ENCODE measurements at regions not wholly inside any gene's neighbourhood (a gene's known extent, or its start where the extent isn't known, plus 50 kb on each side); places are given as distances from the start of the nearest gene placed in this dataset.
"Not testable (repeated sequence)": the region's sequence is repeated elsewhere in the genome, so short reads cannot be mapped to it uniquely, and the experiment has no call there.

- peak; percentile 58 for DNase-seq (ENCODE audit: low read depth)
Measured at GRCh38 chr7:53596230-53596629, 560.8 kb downstream of the POM121L12 start.

GRCh38 chr7:53600296-53600695 lies 564.9 kb downstream of the POM121L12 start:
- DNase-seq (ENCODE audit: low read depth), result no peak

GRCh38 chr7:53602817-53603418 lies 567.5 kb downstream of the POM121L12 start:
- peak; percentile 31 for DNase-seq (ENCODE audit: low read depth)

- no peak for DNase-seq (ENCODE audit: low read depth)
Measured at GRCh38 chr7:53603461-53603860, 568.0 kb downstream of the POM121L12 start.

- peak; percentile 48 for DNase-seq (ENCODE audit: low read depth)
Measured at GRCh38 chr7:53604201-53604600, 568.8 kb downstream of the POM121L12 start.

GRCh38 chr7:53607961-53608360 lies 572.5 kb downstream of the POM121L12 start:
- no peak for DNase-seq (ENCODE audit: low read depth)

- no peak for DNase-seq (ENCODE audit: low read depth)
Measured at GRCh38 chr7:53609185-53609584, 573.8 kb downstream of the POM121L12 start.

GRCh38 chr7:53611043-53611442 lies 575.6 kb downstream of the POM121L12 start:
- peak; percentile 14 for DNase-seq (ENCODE audit: low read depth)

GRCh38 chr7:53624356-53624755 lies 588.9 kb downstream of the POM121L12 start:
- DNase-seq (ENCODE audit: low read depth), result no peak

- no peak for DNase-seq (ENCODE audit: low read depth)
Measured at GRCh38 chr7:53628775-53629174, 593.3 kb downstream of the POM121L12 start.

- DNase-seq (ENCODE audit: low read depth), result not testable (repeated sequence)
Measured at GRCh38 chr7:53635251-53635650, 599.8 kb downstream of the POM121L12 start.

- no peak for DNase-seq (ENCODE audit: low read depth)
Measured at GRCh38 chr7:53638517-53638916, 603.1 kb downstream of the POM121L12 start.

- no peak for DNase-seq (ENCODE audit: low read depth)
Measured at GRCh38 chr7:53641091-53641490, 605.7 kb downstream of the POM121L12 start.

- no peak for DNase-seq (ENCODE audit: low read depth)
Measured at GRCh38 chr7:53642361-53642760, 606.9 kb downstream of the POM121L12 start.

GRCh38 chr7:53642866-53643265 lies 607.4 kb downstream of the POM121L12 start:
- DNase-seq (ENCODE audit: low read depth), result no peak

GRCh38 chr7:53656881-53657280 lies 621.4 kb downstream of the POM121L12 start:
- peak; percentile 29 for DNase-seq (ENCODE audit: low read depth)

GRCh38 chr7:53657586-53657985 lies 622.2 kb downstream of the POM121L12 start:
- DNase-seq (ENCODE audit: low read depth), result peak; percentile 9

- DNase-seq (ENCODE audit: low read depth), result no peak
Measured at GRCh38 chr7:53658951-53659350, 623.5 kb downstream of the POM121L12 start.

GRCh38 chr7:53661645-53662217 lies 626.3 kb downstream of the POM121L12 start:
- DNase-seq (ENCODE audit: low read depth), result no peak

- peak; percentile 25 for DNase-seq (ENCODE audit: low read depth)
Measured at GRCh38 chr7:53672681-53673080, 637.2 kb downstream of the POM121L12 start.

GRCh38 chr7:53675835-53676234 lies 640.4 kb downstream of the POM121L12 start:
- no peak for DNase-seq (ENCODE audit: low read depth)

- no peak for DNase-seq (ENCODE audit: low read depth)
Measured at GRCh38 chr7:53684693-53685092, 649.3 kb downstream of the POM121L12 start.

GRCh38 chr7:53690411-53690810 lies 655.0 kb downstream of the POM121L12 start:
- no peak for DNase-seq (ENCODE audit: low read depth)

GRCh38 chr7:53697913-53698312 lies 662.5 kb downstream of the POM121L12 start:
- DNase-seq (ENCODE audit: low read depth), result no peak
